ENCODE measurements at regions not wholly inside any gene's neighbourhood (a gene's known extent, or its start where the extent isn't known, plus 50 kb on each side); places are given as distances from the start of the nearest gene placed in this dataset.

GRCh38 chr10:128438417-128439063 lies 312.3 kb upstream of the MKI67 start:
- DNase-seq (ENCODE audit: low read depth) = no peak
- TF ChIP-seq CTCF (IDR thresholded peaks at IDR 0.05; ENCODE audit: insufficient read depth, low read depth, low read length, missing control alignments) = no peak
- H3K4me3 ChIP-seq (ENCODE audit: low read length) = no peak overlapping the region

- no peak for TF ChIP-seq CTCF (IDR thresholded peaks at IDR 0.05; ENCODE audit: insufficient read depth, low read depth, low read length, missing control alignments)
- DNase-seq (ENCODE audit: low read depth) = no peak
- H3K4me3 ChIP-seq (ENCODE audit: low read length) = no peak overlapping the region
Observed at GRCh38 chr10:128440513-128441160, 314.4 kb upstream of the MKI67 start.

GRCh38 chr10:128443925-128444518 lies 317.8 kb upstream of the MKI67 start:
- no peak overlapping the region for H3K4me3 ChIP-seq (ENCODE audit: low read length)
- no peak for TF ChIP-seq CTCF (IDR thresholded peaks at IDR 0.05; ENCODE audit: insufficient read depth, low read depth, low read length, missing control alignments)
- no peak for DNase-seq (ENCODE audit: low read depth)

GRCh38 chr10:128448796-128449195 lies 322.6 kb upstream of the MKI67 start:
- H3K4me3 ChIP-seq (ENCODE audit: low read length) = no peak overlapping the region
- no peak for TF ChIP-seq CTCF (IDR thresholded peaks at IDR 0.05; ENCODE audit: insufficient read depth, low read depth, low read length, missing control alignments)
- no peak for DNase-seq (ENCODE audit: low read depth)

DNA sequence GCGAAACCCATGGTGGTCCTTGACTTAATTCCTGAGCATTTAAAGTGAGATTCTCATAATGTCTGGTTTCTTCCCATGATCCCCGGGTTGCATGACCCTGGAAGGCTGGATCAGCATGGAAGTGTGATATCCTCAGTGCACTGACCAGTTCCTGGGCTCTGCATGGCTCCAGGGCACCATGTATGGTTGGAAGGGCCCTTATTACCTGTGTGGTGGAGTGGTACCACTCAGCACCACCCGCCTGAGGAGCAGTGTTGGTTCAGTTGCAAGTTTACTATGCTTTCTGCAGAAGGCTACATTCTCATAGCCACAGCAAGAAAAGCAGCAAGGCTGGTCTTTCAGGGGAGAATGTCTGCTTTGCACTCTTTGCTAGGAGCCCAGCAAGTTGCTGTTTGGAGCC lies 325.7 kb upstream of the MKI67 start:
- TF ChIP-seq CTCF (IDR thresholded peaks at IDR 0.05; ENCODE audit: insufficient read depth, low read depth, low read length, missing control alignments) = no peak
- DNase-seq (ENCODE audit: low read depth) = no peak
- no peak overlapping the region for H3K4me3 ChIP-seq (ENCODE audit: low read length)

- no peak for DNase-seq (ENCODE audit: low read depth)
- H3K4me3 ChIP-seq (ENCODE audit: low read length) = no peak overlapping the region
- no peak for TF ChIP-seq CTCF (IDR thresholded peaks at IDR 0.05; ENCODE audit: insufficient read depth, low read depth, low read length, missing control alignments)
Observed at GRCh38 chr10:128456271-128456670, 330.0 kb upstream of the MKI67 start.

All from epithelial cell of esophagus (primary cell).